Posterior vena cava (tissue), 2 donors: ENCODE measurements at regions not wholly inside any gene's neighbourhood (a gene's known extent, or its start where the extent isn't known, plus 50 kb on each side); places are given as distances from the start of the nearest gene placed in this dataset.
A peak's percentile ranks its signal among the peaks of the same experiment; 100 is the strongest.

ENCODE experiments used
- DNase-seq: peaks from one replicate; pipeline ENCODE4 v3.0.0-alpha.2; 2020; ENCODE audit warnings: low spot score
- intact Hi-C, 2 donors: fragments of 100-400 bp; cut with DNase I; formaldehyde crosslinking; loops; one replicate each; pipeline versions ENCODE4 v1.14.1 to v1.14.2; 2022 to 2023
- donor health status: DM: yes; HTN: yes; CAD: no.
- donor health status: DM: yes; HTN: yes; CAD: no.

DNA sequence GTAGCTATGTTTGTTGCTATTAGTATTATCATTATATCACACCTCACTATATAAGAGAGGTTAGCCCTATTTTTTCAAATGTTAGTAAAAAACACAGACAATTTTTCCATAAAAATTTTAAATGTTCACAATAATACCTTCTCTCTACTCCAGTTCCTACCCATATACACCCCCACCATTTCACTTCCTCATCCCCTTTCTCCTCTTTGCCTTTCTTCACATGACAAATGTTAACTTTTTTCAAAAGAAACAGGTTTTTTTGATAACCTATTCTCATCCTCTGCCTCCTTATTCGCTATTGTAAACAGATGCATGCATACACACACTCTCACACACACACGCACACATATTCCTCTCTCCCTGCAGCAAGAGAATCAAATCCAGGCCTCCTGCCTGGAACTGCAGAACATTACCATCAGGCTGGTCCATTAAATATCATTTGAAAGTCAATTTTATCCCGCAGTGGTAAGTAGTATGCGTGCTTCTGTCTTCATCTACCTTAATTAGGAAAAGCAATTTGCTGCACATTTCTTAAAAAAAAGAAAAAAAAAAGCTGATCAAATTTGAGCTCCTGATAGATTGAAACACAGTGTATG, 55.5 kb downstream of the MID1IP1 start:
- no peak for DNase-seq
- intact Hi-C loops: no loop called here

DNA sequence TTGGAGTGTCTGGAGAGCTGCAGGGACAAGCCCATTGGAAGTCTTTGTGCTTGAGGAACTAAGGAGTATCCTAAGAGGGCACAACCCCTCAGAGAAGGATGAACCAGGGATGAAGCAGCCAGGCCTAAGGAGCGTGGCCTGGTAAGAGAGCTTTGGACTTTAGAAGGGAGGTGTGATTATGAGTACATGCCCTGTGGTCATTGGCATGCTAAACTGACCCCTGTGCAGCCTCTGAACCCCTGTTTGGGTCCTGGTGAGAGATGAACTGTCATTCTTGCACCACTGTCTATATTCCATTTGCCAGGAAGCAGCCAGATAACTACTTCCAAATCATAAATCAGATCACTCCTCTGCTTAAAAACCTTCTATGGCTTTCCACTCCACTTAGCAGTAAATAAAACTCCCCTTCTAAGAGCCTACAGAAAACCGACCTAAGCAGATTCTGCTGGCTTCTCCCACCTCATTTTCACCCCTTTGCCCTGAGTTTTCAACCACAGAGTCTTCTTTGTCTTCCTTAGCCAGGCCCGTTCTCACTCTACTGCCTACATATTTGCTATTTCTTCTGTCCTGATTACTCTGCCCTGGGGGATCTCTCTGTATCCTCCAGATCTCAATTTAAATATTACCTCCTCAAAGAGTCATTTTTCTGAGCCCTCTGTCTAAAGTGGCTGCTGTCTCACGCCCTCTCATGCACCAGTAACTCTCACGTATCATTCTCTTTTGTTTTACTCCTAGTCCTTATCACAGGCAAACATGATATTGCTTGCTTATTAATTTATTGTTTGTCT, 56.7 kb downstream of the MID1IP1 start:
- intact Hi-C loops: no loop called here
- DNase-seq: no peak

DNA sequence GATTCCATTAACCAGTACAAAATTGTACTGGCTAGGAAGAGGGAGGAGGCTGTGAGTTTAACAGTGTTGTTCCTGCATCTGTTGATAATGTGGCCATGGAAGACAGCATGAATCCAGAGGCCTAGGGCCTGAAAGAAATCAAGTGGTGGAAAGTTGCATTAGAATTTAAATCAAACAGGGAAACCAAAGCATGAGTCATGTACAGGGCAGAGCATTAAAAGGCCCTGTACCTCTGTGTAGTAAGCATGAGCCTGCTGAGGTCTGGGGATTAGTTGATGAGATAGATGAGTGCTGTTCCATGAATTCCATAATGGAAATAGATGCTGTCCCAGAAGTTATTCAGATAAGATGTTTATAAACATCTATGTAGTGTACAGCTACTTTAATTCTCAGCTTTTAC, 58.3 kb downstream of the MID1IP1 start:
- DNase-seq: no peak
- intact Hi-C loops: loop anchor here in 1 of 2 donors (10.0 kb wide), 1 partner anchor 55 kb away; the partner anchor contains the start of gene MID1IP1

DNA sequence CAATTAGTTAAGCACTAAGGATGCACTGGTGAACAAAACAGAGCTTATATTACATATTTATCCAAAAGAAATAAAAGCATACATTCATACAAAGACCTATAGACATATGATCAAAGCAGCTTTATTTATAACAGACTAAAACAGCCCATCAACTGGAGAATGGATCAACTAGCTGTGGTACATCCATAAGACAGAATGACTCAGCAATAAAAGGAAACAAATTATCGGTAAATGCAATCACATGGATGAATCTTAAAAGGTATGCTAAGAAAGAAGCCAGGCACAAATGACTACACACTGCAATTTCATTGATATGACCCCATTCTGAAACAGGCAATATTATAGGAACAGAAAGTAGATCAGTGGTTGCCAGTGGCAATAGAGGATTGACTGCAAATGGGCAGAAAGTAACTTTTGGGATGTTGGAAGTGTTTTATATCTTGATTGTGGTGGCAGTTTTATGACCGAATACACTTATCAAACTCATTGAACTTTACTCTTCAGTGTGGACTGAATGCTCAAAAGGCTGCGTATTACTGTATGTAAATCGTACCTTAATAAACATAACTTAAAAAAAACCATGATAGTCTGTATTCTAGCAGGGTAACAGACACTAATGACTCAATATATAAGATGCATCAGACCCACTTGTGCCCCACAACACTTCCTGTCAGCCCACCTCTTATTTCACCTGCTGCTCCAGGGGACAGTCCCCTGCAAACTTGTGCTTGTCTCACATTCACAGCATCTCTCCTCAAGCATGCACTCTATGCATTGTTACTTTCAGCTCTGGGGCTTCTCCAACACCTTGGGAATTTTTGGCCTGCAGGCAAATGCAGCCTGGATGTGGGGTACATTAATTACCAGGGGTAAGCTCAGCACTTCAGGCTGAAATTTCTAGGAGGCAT, 59.1 kb downstream of the MID1IP1 start:
- no peak for DNase-seq
- intact Hi-C loops: loop anchor here in 1 of 2 donors (10.0 kb wide), 1 partner anchor 56 kb away; the partner anchor contains the start of gene MID1IP1

DNA sequence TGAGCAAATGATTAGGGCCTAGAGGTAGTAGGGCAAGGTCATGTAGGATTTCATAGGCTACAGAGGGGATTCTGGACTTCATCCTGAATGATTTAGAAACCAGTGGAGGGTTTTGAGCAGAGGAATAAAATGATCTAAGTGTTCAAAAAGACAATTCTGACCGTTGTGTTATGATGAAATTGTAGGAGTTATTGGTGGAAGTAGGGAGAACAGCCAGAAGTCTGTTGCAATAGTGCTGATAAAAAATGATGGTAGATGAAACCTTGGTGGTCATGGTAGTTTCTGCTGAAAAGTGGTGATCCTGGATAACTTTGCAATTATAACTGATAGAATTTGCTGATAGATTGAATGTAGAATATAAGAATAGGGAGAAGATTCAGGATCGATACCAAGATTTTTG, 60.2 kb downstream of the MID1IP1 start:
- intact Hi-C loops: loop anchor here in 1 of 2 donors (10.0 kb wide), 1 partner anchor 57 kb away; the partner anchor contains the start of gene MID1IP1
- no peak for DNase-seq

DNA sequence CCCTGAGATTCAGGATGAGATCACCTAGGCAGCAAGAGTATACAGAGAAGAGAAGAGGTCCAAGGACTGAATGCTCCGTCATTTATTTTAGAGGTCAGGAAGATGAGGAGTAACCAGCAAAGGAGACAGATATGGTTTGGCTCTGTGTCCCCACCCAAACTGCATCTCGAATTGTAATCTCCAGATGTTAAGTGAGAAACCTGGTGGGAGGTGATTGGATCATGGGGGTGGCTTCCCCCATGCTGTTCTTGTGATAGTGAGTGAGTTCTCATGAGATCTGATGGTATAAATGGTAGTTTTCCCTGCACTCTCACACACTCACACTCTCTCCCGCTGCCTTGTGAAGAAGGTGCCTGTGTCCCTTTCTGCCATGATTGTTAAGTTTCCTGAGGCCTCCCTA, 60.8 kb downstream of the MID1IP1 start:
- intact Hi-C loops: loop anchor here in 1 of 2 donors (10.0 kb wide), 1 partner anchor 57 kb away; the partner anchor contains the start of gene MID1IP1
- DNase-seq: no peak

DNA sequence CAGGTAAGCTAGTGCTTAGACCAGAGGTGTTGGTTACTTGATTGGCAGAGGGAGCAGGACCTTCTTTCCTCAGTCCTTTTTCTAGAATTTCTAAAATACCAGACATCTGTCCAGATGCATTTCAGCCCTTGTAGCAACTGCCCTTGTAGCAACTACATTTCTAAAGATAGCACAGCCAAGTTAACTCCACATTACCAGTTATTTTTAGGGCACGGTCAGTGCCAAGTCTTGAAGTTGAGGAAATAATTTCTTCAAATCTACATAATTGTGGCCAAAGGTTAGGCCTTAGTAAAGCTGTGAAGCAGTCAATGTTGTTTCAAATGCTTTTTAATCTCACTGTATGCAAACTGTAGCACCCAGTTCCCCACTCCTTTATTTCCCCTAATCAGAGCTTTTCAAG, 62.9 kb downstream of the MID1IP1 start:
- intact Hi-C loops: loop anchor here in 1 of 2 donors (10.0 kb wide), 1 partner anchor 59 kb away; the partner anchor contains the start of gene MID1IP1
- no peak for DNase-seq

DNA sequence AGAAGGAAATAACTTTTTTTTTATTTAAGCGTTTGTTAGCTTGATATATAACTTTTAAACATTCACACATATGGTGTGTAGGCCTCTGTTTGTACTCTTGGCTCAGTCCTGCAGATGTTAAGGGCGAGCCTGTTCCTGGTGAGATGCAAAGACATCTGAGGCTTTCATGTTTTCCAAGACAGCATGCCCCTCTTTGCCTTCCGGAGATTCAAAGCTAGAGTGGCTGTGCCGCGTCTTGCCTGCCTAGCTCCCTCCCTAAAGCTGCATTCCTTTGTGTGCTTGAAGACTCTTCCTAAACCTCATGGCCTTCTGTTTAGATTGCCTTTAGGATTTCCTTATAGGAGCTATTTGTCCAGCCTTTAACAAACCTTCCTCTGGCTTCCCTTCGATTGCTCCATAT, 67.1 kb downstream of the MID1IP1 start:
- no peak for DNase-seq
- intact Hi-C loops: loop anchor here in 1 of 2 donors (10.0 kb wide), 1 partner anchor 64 kb away; the partner anchor contains the start of gene MID1IP1

DNA sequence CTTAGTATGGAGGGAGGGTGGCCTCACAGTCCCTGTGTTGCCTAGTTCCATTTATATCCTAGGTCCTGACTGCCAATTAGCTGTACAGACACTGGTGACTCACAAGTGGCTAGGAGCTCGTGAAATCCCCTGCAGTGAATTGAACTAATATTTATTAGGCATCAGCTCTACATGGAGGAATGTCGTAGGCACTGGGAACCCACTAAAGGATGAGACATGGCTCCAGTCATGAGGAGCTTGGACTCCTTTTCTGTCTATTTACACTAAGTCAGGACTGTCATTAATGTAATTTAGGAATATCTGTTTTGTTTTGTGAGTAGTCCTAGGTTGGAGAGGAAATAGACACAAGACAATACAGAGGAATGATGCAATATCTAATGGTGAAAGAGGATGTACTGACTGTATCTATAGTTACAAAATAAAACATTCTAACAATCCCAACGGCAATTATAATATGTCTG, 67.7 kb downstream of the MID1IP1 start:
- intact Hi-C loops: loop anchor here in 1 of 2 donors (10.0 kb wide), 1 partner anchor 64 kb away; the partner anchor contains the start of gene MID1IP1
- DNase-seq: no peak

DNA sequence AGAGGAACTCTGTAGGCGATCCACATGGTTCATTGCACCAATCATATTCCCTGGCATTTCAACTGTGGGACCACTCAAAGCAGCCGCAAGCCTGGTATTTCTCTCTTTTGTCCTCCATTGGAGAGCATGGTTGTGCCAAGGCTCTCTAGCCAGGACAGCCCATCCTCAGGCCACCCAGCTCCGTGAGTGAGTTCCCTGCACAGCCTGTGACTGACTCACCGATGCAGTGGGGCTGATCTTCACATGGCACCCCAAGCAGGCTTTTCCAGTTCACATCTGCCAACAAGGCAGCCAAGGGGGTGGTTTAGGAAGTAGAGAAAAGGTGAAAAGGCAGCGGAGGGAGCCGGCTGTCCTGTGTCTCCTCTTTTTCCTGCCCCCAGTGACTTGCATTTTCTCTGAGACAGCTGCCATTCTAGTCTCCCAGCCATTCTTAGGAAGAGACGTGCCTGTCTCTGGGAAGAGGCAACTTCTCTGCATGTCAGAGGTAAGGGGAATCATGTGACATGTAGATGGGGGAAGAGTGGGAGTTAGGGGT, 69.2 kb downstream of the MID1IP1 start:
- intact Hi-C loops: no loop called here
- peak; percentile 72 for DNase-seq

DNA sequence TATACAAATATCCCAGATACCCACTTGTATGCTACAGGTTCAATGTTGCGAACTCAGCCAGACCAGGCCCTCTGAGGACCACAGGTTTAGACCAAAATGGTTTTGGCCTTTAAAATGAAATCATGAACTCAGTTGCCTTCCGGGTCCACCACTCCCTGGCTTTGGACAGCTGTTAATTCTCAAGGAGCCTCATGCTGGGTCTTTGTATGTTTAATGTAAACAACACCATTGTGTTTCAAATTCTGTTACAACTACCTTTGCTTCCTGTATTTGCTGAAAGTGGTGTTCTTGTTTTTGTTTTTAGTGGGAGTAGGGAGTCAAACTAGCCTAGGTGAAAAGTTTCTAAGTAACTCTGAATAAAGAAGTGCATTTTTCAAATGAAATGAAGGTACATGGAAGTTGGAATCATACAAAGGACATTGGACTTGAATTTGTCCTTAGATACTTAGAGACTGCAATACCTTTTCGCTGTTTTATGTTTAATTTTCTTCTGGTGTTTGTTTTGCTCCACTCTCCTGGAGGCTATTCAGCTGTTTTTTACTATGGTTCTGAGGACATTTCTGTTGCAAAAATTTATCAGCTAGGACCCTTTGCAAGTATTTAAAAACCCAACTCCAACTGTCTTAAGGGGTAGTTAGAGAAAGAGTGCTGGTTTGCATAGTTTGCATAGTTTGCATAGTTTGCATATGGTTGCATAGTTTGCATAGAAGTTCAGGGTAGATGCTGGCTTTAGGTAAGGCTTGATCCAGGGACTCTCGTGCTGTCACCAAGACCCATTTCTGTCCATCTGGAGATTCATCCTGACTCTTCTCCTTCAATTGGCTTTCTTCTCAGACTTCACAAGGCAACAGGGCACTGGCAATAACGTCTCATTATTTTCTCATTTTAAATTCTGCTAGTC, 70.1 kb downstream of the MID1IP1 start:
- no peak for DNase-seq
- intact Hi-C loops: no loop called here

DNA sequence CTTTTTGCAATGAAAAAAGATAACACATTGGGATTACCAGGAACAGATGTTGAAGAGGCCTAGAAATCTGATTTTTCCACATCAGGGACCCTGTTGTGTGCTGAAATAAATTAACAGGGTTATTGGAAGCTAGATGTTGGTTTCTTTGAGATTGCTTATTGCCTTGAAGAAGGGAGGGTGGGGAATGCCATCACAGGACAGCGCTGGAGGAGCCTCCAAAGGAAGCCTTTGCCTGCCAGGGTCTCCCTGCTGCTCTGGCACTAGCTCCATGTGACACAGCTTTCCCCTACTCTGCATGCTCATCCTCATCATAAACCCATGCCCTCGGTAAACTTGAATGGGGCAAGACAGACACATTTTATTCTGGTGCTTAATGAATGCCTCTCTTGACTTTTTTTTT, 76.1 kb downstream of the MID1IP1 start:
- intact Hi-C loops: no loop called here
- DNase-seq: no peak

DNA sequence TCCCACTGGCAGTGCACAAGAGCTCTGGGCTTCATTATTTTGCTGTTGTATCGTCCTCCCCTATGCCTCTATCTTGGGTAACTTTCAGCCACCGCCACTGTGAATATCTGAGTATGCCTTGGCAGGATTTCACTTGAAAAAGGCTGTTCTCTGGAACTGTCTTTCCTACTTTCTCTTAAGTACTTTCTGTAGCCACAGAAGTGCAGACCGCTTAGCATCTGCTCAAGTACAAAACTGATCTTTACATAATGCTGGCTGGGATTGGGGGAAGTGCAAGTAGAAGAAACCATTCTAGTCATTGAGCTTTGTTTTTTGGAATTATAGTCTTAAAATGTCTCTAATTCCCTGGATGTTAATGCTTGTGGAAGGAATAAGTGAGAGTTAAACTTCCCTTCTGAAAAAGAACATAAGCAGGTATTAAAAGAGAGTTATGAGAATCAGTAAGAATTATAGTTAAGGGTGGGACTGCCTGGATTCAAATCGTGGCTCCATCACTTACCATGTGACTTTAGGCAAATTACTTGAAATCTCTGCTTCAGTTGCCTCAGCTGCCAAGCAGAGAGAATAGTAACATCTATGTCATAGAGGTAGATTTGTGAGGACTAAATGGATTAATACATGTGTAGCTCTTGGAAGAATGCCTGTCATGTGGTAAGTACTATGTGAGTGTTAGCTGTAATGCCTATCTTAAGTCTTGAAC, 77.5 kb downstream of the MID1IP1 start:
- DNase-seq: no peak
- intact Hi-C loops: no loop called here

DNA sequence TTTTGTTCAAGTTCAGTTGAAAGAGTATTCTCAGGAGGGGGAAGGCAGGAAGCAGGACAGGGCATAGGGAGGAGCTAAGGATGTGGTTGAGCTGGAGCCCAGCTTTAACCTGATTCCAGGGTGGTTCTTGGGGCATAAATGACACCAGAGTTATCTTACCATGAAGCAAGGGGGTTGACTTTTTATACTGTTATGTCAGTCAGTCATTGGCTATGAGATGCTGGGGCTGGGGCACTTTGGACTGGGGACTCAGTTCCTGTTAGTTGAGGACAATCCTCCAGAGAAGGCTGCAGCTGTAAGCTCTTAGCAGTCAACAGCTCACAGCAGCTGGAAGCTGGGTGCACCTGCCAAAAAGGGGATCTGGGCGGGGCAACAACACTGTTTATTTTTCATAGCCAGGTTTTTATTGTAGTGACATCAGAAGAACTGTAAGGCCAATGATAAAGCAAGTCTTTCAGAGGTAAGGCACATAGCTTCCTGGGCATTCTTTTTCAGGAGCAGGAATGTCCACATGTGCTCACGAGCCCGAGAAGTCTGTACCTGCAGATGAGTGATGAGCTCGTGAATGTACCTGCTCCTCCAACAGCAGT, 78.5 kb downstream of the MID1IP1 start:
- intact Hi-C loops: no loop called here
- DNase-seq: no peak

DNA sequence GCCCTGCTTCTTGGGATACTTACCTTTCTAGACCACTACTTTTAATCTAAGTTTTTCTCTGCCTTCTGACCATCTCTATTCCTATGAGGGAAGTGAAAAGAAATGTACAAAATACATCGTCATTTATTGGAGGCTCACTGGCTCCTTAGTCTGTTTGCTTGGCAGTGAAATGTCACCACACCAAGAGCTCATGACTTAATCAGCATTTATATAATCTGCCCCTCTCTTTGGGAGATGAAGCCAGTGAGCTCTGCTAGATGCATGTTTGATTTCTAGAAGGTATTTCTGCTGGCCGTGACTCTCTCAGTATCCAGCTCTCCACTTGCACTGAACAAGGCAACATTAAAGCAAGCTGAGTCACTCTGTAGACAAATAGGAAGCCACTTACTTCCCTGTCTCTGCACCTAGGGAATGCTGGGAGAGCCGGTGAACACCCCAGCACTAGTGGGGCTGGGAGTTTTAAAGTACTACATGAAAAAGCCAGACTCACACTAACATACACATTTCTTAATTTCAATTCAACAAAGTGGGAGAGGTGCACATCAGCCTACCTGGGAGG, 79.1 kb downstream of the MID1IP1 start:
- intact Hi-C loops: no loop called here
- DNase-seq: no peak

DNA sequence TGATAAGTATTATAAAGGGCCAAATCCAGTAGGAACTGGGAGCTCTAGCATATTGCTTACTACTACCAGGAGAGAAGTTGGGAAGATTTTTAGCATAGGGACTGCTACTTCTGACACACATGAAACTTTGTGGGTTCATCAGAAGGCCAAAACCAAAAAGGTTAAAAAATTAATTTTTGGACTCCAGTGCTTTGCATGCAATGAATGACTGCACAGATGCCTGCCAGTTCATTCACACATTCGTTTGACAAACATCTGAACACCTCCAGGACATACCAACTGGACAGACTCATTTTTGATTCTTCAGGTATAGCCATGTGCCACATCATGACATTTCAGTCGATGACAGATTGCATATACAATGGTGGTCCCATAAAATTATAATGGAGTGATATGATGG, 79.8 kb downstream of the MID1IP1 start:
- intact Hi-C loops: no loop called here
- no peak for DNase-seq

DNA sequence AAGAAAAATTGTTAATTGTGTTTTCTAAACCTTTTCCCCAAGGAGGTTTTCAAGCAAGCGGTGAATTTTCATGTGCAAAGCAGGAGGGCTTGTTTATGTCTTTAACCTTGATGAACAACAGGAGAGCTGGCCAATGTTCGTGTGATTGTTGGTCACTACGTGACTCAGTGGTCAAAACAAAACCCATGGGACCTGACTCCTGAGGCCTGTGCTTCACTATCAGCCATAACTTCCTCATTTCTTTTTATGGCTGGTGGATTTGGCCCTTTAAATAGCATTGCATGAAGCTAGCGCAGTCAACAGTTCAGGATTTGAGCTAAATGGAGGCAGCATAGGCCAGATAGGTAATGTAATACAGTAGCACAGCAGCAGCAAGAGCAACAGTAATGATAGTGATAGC, 80.5 kb downstream of the MID1IP1 start:
- DNase-seq: no peak
- intact Hi-C loops: no loop called here
